ENCODE measurements at regions not wholly inside any gene's neighbourhood (a gene's known extent, or its start where the extent isn't known, plus 50 kb on each side); places are given as distances from the start of the nearest gene placed in this dataset.

- DNase-seq, result no peak
Measured at GRCh38 chr12:113612076-113612728, 140.5 kb upstream of the LHX5 start.

- DNase-seq, result no peak
Measured at GRCh38 chr12:113611652-113612051, 140.0 kb upstream of the LHX5 start.

- DNase-seq, result no peak
Measured at GRCh38 chr12:113610698-113611097, 139.0 kb upstream of the LHX5 start.

- no peak for DNase-seq
Measured at GRCh38 chr12:113609692-113610469, 138.2 kb upstream of the LHX5 start.

GRCh38 chr12:113604666-113605065 is 133.0 kb upstream of the LHX5 start:
- no peak for DNase-seq

GRCh38 chr12:113601656-113602263 is 130.1 kb upstream of the LHX5 start:
- DNase-seq, result no peak

- no peak for DNase-seq
Measured at GRCh38 chr12:113598815-113599406, 127.2 kb upstream of the LHX5 start.

- DNase-seq, result no peak
Measured at GRCh38 chr12:113594967-113595366, 123.3 kb upstream of the LHX5 start.

GRCh38 chr12:113591480-113591974 is 119.9 kb upstream of the LHX5 start:
- no peak for DNase-seq

- no peak for DNase-seq
Measured at GRCh38 chr12:113589437-113589836, 117.8 kb upstream of the LHX5 start.

GRCh38 chr12:113587720-113588119 is 116.0 kb upstream of the LHX5 start:
- DNase-seq, result no peak

- no peak for DNase-seq
Measured at GRCh38 chr12:113586461-113586860, 114.8 kb upstream of the LHX5 start.

GRCh38 chr12:113582521-113583218 is 111.0 kb upstream of the LHX5 start:
- no peak for DNase-seq

- DNase-seq, result no peak
Measured at GRCh38 chr12:113581342-113581741, 109.7 kb upstream of the LHX5 start.

- no peak for DNase-seq
Measured at GRCh38 chr12:113580437-113580836, 108.8 kb upstream of the LHX5 start.

GRCh38 chr12:113577464-113578129 is 105.9 kb upstream of the LHX5 start:
- DNase-seq, result no peak

- no peak for DNase-seq
Measured at GRCh38 chr12:113575386-113575785, 103.7 kb upstream of the LHX5 start.

GRCh38 chr12:113573148-113573547 is 101.5 kb upstream of the LHX5 start:
- no peak for DNase-seq

GRCh38 chr12:113571713-113572112 is 100.0 kb upstream of the LHX5 start:
- DNase-seq, result no peak

- no peak for DNase-seq
Measured at GRCh38 chr12:113569806-113570205, 98.1 kb upstream of the LHX5 start.

GRCh38 chr12:113568021-113568420 is 96.3 kb upstream of the LHX5 start:
- no peak for DNase-seq

- DNase-seq, result no peak
Measured at GRCh38 chr12:113565368-113565767, 93.7 kb upstream of the LHX5 start.
